Stomach (tissue), 4 donors: ENCODE measurements at regions not wholly inside any gene's neighbourhood (a gene's known extent, or its start where the extent isn't known, plus 50 kb on each side); places are given as distances from the start of the nearest gene placed in this dataset.

Experiments used
- CTCF ChIP-seq, 7 experiments: fragments of 450-650 bp in 4 of 7; fragments of 200-600 bp in 3 of 7; sonication (generic) in 3 of 7; IDR thresholded peaks; one replicate each; pipeline ENCODE4 v1.5.1; 2016 to 2019; ENCODE audit warnings: antibody characterized with exemption in 7 of 7, control low read depth in 2 of 7, mild to moderate bottlenecking in 1 of 7
- POLR2A ChIP-seq, 4 donors: fragments of 450-650 bp; IDR thresholded peaks; one replicate each; pipeline ENCODE4 v1.6.1; 2016; ENCODE audit warnings: antibody characterized with exemption in 4 of 4, control low read depth in 2 of 4, mild to moderate bottlenecking in 1 of 4, moderate library complexity in 1 of 4
- POLR2AphosphoS5 ChIP-seq, 3 donors: sonication (generic); formaldehyde crosslinking; IDR thresholded peaks; one replicate each; pipeline ENCODE4 v1.6.1; 2016; ENCODE audit warnings: antibody characterized with exemption in 3 of 3

DNA sequence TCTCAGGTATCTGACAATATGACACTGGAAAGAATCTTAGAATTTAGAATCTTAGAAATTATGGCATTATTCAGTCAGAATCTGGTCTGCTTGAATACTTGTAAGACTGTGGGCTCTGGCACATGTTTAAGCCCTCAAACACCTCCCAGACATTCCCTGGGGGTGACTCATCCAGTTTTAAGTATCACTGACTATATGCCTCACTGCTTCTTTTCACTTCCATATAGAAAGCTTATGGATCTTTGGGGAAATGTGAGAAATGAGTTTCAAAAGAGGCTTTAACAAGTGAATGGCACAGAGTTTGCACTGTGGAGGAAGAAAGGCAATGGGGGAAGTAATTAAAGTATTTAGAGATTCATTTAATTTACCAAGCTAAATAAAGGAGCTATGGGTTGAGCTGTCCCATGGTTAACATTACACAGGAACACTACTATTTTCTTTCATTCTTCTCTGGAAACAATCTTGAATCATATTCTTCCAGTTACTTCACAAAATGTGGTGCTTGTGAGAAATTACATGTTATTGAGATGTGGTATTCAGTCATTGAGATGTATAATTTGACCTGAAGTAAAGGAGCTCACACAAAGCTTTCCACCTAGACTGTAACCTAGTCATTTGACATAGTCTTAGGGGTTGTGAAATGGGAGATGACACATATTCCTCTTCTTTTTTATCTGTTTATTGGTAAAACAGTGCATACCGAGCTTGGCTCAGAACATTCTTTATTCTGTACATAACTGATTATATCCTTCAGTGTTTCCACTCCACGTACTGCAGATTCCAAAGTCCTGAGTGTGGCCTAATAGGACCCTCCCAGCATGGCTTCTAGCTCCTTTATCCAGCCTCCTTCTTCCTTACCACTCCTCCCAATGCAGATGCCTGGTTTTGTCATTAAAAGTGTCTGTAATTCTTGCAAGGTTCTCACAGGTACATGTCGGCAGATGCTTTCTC lies 544.6 kb upstream of the NECTIN3 start:
- no peak for TF ChIP-seq CTCF (IDR thresholded peaks at IDR 0.05)
- no peak for TF ChIP-seq POLR2A (IDR thresholded peaks at IDR 0.05)
- TF ChIP-seq POLR2AphosphoS5 (IDR thresholded peaks at IDR 0.05), result no peak
